ENCODE measurements at regions not wholly inside any gene's neighbourhood (a gene's known extent, or its start where the extent isn't known, plus 50 kb on each side); places are given as distances from the start of the nearest gene placed in this dataset.

DNA sequence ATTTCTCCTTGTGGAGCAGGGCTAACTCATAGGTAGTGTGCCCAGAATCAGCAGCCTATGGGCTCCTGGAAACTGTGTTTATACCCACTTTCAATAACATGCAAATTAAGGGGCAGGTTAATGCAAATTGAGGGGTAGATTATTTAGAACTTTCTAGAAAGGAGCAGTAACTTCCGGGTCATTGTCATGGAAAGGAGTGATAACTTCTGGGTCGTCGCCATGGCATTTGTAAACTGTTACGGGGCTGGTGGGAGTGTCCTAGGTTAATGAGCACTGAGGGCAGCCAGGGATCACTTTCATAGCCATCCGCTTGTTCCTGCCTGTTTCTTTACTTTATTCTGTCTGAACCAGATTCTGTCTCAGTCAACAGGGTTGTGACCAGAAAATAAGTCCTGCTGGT lies 143.3 kb upstream of the RFLNA start:
- no peaks in the 10 kb centered on the region for H3K36me3 ChIP-seq (ENCODE audit: insufficient read depth, low read length)
- H3K4me3 ChIP-seq (ENCODE audit: low read depth, low read length, poor library complexity, severe bottlenecking), result no peak overlapping the region
- H3K27ac ChIP-seq (ENCODE audit: low read depth, low read length, poor library complexity, severe bottlenecking), result no peak overlapping the region
- DNase-seq (ENCODE audit: low spot score), result no peak
- no peaks in the 10 kb centered on the region for H4K20me1 ChIP-seq (ENCODE audit: insufficient read depth, low read length)
- H3K4me1 ChIP-seq (ENCODE audit: insufficient read depth, low read length, poor library complexity, severe bottlenecking), result peaks cover 10% of the 10 kb centered on the region
- intact Hi-C loops (cut with micrococcal nuclease; ENCODE audit: unreplicated experiment), result no loop called here
- CTCF ChIA-PET (ENCODE audit: unreplicated experiment), result no interaction called here
- POLR2A ChIA-PET, result no interaction called here
- no peaks in the 10 kb centered on the region for H3K79me2 ChIP-seq (ENCODE audit: insufficient read depth, low read depth, low read length)
- no peak for TF ChIP-seq EZH2phosphoT487 (IDR thresholded peaks at IDR 0.05; ENCODE audit: borderline replicate concordance, low read depth, low read length)
- no peaks in the 10 kb centered on the region for H3K9me3 ChIP-seq (ENCODE audit: low read length)
- no TSS peak for BruUV-seq (replicated peaks)
- no peaks in the 10 kb centered on the region for H3K9me2 ChIP-seq (ENCODE audit: insufficient read depth, low read length)
- H3K4me2 ChIP-seq (ENCODE audit: low read length), result no peak overlapping the region
- H2AFZ ChIP-seq (ENCODE audit: low read length), result no peak overlapping the region

- Histone ChIP-seq H3K9me2 (ENCODE audit: insufficient read depth, low read length) (no peaks in the 10 kb centered on the region), H3K4me2 (ENCODE audit: low read length) (no peak overlapping the region), H4K20me1 (ENCODE audit: insufficient read depth, low read length) (no peaks in the 10 kb centered on the region), H3K27ac (ENCODE audit: low read depth, low read length, poor library complexity, severe bottlenecking) (no peak overlapping the region), H2AFZ (ENCODE audit: low read length) (no peak overlapping the region), H3K9me3 (ENCODE audit: low read length) (no peaks in the 10 kb centered on the region), H3K36me3 (ENCODE audit: insufficient read depth, low read length) (no peaks in the 10 kb centered on the region), H3K4me1 (ENCODE audit: insufficient read depth, low read length, poor library complexity, severe bottlenecking) (peaks cover 2% of the 10 kb centered on the region), H3K79me2 (ENCODE audit: insufficient read depth, low read depth, low read length) (no peaks in the 10 kb centered on the region), H3K4me3 (ENCODE audit: low read depth, low read length, poor library complexity, severe bottlenecking) (no peak overlapping the region)
- intact Hi-C loops (cut with micrococcal nuclease; ENCODE audit: unreplicated experiment), result no loop called here
- ChIA-PET POLR2A (no interaction called here), CTCF (ENCODE audit: unreplicated experiment) (no interaction called here)
- no peak for TF ChIP-seq CTCF (conservative IDR thresholded peaks at IDR 0.05; ENCODE audit: low read length)
- no peak for TF ChIP-seq EZH2phosphoT487 (IDR thresholded peaks at IDR 0.05; ENCODE audit: borderline replicate concordance, low read depth, low read length)
- DNase-seq (ENCODE audit: low spot score), result no peak
- no TSS peak for BruUV-seq (replicated peaks)
Observed at GRCh38 chr12:124152731-124153130, 142.2 kb upstream of the RFLNA start.

GRCh38 chr12:124153392-124153791 lies 141.5 kb upstream of the RFLNA start:
- intact Hi-C loops (cut with micrococcal nuclease; ENCODE audit: unreplicated experiment), result no loop called here
- Histone ChIP-seq H3K27ac (ENCODE audit: low read depth, low read length, poor library complexity, severe bottlenecking) (no peak overlapping the region), H3K4me3 (ENCODE audit: low read depth, low read length, poor library complexity, severe bottlenecking) (no peak overlapping the region), H4K20me1 (ENCODE audit: insufficient read depth, low read length) (no peaks in the 10 kb centered on the region), H3K79me2 (ENCODE audit: insufficient read depth, low read depth, low read length) (no peaks in the 10 kb centered on the region), H3K36me3 (ENCODE audit: insufficient read depth, low read length) (no peaks in the 10 kb centered on the region), H2AFZ (ENCODE audit: low read length) (no peak overlapping the region), H3K9me2 (ENCODE audit: insufficient read depth, low read length) (no peaks in the 10 kb centered on the region), H3K9me3 (ENCODE audit: low read length) (no peaks in the 10 kb centered on the region), H3K4me2 (ENCODE audit: low read length) (no peak overlapping the region), H3K4me1 (ENCODE audit: insufficient read depth, low read length, poor library complexity, severe bottlenecking) (no peaks in the 10 kb centered on the region)
- no TSS peak for BruUV-seq (replicated peaks)
- ChIA-PET CTCF (ENCODE audit: unreplicated experiment) (no interaction called here), POLR2A (no interaction called here)
- TF ChIP-seq EZH2phosphoT487 (IDR thresholded peaks at IDR 0.05; ENCODE audit: borderline replicate concordance, low read depth, low read length) (no peak), CTCF (conservative IDR thresholded peaks at IDR 0.05; ENCODE audit: low read length) (no peak)
- no peak for DNase-seq (ENCODE audit: low spot score)
